HG03135 (cell line): ENCODE measurements at regions not wholly inside any gene's neighbourhood (a gene's known extent, or its start where the extent isn't known, plus 50 kb on each side); places are given as distances from the start of the nearest gene placed in this dataset.

Experiments
- ATAC-seq: cut with Tn5 transposase; IDR thresholded peaks from one replicate; pipeline ENCODE4 v1.9.1; 2021; ENCODE audit warnings: mild to moderate bottlenecking, moderate library complexity; ENCODE audit not compliant: unreplicated experiment

- ATAC-seq, result no peak
Measured at GRCh38 chr17:33750943-33751701, 458.0 kb upstream of the ASIC2 start.

DNA sequence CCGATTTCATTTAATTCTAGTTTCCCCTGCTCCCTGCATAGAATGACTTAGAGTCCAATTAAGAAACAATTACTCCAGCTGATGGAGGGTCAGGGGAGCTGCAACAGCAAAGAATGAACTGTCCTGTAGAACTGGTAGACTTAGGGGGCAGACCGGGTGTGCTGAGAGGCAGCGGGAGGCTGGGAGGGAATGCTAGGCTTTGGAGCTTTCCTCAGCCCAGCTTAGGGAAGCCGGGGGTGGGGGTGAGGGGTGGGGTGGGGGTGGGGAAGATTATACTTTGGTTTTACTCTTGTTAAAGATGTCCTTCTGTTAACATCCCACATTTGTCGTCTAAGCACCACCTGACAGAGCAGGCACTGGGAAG, 458.6 kb upstream of the ASIC2 start:
- no peak for ATAC-seq

DNA sequence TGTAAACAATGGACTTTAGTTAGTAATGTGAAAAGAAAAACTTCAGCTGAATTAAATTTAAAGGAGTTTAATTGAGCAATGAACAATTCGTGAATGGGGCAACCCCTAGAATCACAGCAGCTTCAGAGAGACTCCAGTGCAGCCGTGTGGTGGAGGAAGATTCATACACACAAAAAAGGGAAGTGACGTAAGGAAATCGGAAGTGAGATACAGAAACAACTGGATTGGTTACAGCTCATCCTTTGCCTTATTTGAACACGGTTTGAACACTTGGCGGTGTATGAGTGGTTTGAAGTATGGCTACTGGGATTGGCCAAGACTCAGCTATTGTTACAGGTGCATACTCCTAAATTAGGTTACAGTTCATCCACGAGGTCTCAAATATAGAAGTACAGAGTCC, 460.4 kb upstream of the ASIC2 start:
- no peak for ATAC-seq

DNA sequence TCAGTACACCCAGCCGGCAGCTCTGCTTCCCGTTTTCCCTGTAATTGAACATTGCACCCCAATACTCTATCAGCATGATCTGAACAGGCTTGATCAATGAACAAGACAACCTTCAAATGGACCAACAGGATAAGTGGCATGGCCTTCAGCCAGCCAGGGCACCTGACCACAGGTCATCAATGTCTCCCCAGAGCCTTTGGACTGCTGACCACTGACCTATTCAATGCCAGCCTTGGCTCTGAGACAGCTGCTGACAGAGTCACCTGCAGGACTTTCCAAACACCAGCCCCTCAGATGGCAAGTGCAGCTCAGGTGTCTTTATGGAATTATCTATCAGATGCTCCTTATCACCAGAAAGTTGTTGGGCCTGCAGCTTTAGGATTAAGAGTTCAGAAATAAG, 462.9 kb upstream of the ASIC2 start:
- no peak for ATAC-seq

DNA sequence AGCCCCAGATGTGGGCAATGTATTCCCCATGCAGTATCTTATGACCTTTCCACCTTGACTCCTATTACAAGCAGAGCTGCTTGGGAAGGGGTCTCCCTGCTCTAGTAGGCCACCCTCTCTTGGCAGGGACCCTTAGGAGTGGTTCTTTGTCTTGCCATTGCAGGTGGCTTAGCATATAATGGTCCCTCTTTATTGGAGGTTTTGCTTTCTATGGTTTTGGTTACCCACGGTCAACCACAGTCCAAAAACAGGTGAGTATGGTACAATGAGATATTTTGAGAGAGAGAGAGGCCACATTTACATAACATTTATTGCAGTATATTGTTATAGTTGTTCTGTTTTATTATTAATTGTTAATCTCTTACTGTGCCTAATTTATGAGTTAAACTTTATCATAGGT, 472.8 kb upstream of the ASIC2 start:
- ATAC-seq, result no peak

DNA sequence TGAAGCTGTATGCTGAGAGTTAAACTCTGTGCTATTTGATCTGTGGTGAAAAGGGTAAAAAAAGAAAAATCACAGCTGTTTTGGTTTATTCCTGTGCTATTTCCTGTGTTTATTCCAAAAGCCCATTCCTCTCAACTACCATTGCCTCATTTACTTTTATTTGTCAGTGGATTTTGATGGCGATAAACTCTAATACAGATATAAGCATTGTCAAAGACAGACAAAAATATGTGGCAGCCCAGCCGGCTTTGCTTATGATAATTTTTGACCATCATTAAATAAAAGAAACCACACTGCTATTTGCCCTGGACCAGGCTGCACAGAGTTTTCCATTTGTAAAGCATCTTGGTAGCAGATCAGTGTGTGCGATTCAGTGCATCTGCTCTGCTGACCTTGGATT, 473.6 kb upstream of the ASIC2 start:
- ATAC-seq, result no peak

- ATAC-seq, result no peak
Measured at GRCh38 chr17:33769066-33769465, 476.0 kb upstream of the ASIC2 start.

GRCh38 chr17:33776304-33776703, 478.8 kb upstream of the CCL2 start:
- no peak for ATAC-seq

- ATAC-seq, result no peak
Measured at GRCh38 chr17:33776903-33777302, 478.2 kb upstream of the CCL2 start.

- no peak for ATAC-seq
Measured at GRCh38 chr17:33777674-33778073, 477.4 kb upstream of the CCL2 start.

- no peak for ATAC-seq
Measured at GRCh38 chr17:33778505-33779233, 476.4 kb upstream of the CCL2 start.

- ATAC-seq, result no peak
Measured at GRCh38 chr17:33779234-33779591, 475.9 kb upstream of the CCL2 start.

GRCh38 chr17:33785281-33785680, 469.8 kb upstream of the CCL2 start:
- no peak for ATAC-seq

DNA sequence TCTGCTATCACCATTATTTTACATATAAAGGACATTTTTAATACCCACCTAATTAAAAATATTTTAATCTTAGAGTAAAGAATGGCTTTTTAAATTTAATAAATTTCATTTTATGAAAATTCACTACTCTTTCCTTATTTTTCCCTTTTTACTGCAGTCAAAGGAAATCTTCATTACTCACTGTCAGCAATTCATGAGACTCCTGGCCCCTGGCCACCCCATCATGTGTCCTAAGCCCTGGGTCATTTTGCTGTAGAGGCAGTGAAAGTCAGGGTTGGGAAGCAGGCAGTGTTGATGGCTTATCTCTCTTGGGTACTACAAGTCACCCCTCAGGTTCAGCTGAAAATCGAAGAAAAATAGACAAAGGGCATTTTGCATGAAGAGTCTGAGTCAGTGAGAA, 468.6 kb upstream of the CCL2 start:
- no peak for ATAC-seq

DNA sequence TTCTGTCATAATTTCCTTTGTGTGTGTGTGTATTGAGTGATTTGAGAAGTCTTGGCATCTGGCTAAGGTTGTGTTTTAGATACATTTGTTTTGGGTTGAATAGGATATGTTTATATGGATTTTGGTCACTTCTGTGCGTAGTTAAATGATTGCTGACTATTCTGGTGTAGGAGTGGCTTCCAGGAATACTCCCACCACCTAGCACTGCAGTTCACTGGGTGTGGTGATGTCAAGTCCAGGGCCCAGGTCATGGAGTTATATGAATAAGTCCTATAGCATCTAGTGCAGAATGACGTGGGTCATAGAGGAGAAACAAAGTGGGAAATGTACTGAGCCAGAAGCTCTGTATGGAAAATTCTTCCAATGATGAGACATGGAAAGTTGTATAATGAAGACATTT, 465.4 kb upstream of the CCL2 start:
- ATAC-seq, result no peak

GRCh38 chr17:33797181-33797580, 457.9 kb upstream of the CCL2 start:
- ATAC-seq, result no peak

- no peak for ATAC-seq
Measured at GRCh38 chr17:33798308-33798707, 456.8 kb upstream of the CCL2 start.

DNA sequence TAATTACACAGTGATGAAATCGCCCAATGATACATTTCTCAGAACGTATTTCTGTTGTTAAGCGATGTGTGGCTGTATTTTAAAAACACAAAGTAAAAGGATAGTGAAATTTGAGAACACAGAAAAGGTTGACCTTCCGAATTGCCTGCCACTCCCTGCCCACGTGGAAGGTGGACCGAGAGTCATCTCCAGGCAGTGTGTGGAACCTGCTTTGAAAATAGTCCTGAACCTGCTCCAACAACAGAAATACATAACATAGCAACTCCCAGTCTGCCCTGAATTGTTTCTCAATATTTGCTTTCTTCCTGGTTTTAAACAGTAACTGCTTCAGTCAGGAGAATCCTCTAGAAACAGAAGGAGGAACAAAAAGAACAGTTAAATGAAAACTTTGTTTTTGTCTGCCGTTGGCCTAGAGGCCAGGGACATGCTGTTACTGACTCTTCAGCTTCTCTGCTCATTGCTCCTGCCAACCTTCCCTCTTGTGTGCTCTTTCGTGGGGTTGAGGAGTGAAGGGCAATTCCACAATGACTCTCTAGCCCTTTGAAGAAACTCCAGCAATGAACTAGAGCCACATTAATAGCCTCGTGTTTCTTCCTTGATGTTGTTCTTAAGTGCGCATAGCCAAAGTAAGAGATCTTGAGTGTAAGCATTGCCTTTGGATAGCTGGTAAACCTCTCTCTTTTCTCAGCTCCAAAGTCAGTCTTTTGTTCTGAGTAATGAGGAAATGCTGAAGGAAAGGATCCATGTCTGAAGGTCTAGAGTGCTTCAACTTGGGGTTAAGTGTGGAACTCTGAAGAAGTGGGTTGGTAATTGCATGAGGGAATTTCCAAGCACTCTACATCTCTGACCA, 452.5 kb upstream of the CCL2 start:
- ATAC-seq, result no peak

GRCh38 chr17:33803199-33803685, 451.8 kb upstream of the CCL2 start:
- no peak for ATAC-seq

DNA sequence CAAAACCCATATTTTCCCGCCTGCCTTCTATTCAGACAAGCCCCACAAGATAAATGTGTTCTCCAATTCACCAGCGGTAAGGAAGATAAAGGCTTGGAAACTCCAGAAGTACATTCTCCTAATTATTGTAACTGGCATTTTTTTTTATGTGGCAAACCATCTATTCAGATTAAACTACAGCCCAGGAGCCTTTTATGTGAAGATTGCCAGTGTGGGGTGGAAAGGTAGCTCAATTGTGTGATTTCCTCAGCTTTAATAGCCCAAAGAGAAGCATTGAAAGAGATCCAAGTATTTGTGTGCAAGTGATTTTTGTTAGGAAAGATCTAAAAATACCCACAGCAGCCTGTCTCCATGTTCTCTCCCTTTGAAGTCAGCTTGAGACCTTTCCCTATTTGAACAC, 451.4 kb upstream of the CCL2 start:
- no peak for ATAC-seq

- ATAC-seq, result no peak
Measured at GRCh38 chr17:33804401-33804800, 450.7 kb upstream of the CCL2 start.

DNA sequence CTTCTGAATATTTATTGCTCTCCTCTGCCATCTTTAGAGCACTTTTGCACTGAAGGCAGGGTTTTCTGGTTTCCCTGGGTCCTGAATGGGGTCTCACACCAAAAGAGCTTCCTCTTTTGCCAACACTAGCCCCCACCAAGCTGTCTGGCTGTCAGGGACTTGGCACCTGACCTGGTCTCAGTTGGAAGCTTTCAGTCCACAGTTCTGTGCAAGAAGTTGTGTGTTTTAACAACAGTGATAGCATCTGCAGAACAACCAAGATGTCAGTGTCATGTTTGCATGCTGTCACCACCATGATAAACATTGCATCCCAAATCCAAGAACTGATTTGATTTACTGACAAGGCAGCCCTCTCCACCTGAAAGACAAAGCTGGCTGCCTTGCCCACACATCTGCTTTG, 448.5 kb upstream of the CCL2 start:
- ATAC-seq, result no peak
